ENCODE measurements at regions not wholly inside any gene's neighbourhood (a gene's known extent, or its start where the extent isn't known, plus 50 kb on each side); places are given as distances from the start of the nearest gene placed in this dataset.

DNA sequence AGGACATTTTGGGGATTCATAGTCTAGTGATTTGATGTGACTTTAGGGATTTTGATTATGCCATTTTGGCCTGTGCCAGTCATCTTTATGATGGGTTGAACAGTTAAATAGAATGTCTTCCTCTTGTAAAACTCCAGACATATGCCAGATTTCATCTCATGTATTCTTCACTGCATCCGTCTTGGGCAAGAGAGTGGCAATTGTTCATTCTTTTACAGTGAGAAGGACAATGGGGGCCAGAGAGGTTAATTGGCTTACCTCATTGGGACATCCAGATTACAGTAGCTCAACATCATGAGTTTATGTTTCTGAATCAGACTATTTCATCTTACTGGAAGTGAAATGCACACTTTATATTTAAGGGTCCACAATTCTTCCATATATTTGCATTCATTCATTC is 108.2 kb upstream of the SLC38A2 start:
- CTCF ChIA-PET = interaction anchor here (0.6 to 0.9 kb wide), 2 partner anchors 16 to 453 kb away, joined by 3 read pairs; no protein-coding TSS in a partner anchor
- Histone ChIP-seq H3K4me1 (ENCODE audit: control insufficient read depth, insufficient read depth, low read length) (peaks cover 9% of the 10 kb centered on the region), H3K18ac (ENCODE audit: low read depth, low read length) (no peak overlapping the region; the same call in 1 of the 2 replicates), H3K23ac (ENCODE audit: low read depth, low read length) (no peak overlapping the region), H2AK9ac (replicated peaks; ENCODE audit: low read depth, low read length, poor library complexity) (no peak overlapping the region), H3K27ac (ENCODE audit: insufficient read depth, low read length) (no peak overlapping the region), H3K36me3 (ENCODE audit: control insufficient read depth, insufficient read depth, low read length) (no peaks in the 10 kb centered on the region), H3K79me1 (ENCODE audit: low read depth in 1 of 2, low read length in 2 of 2) (peaks cover 9 to 25% of the 10 kb centered on the region in 2 experiments), H3K4me2 (ENCODE audit: low read depth, low read length) (no peak overlapping the region), H2BK15ac (ENCODE audit: low read depth, low read length) (peak overlapping the region; percentile 57; the same call in 1 of the 3 replicates), H3K4me3 (ENCODE audit: insufficient read depth, low read depth, low read length) (no peak overlapping the region), H4K8ac (ENCODE audit: low read depth in 2 of 2, low read length in 2 of 2) (no peak overlapping the region; a peak in 1 of 4 replicates), H3K9me1 (ENCODE audit: insufficient read depth, low read length) (peaks cover under 1% of the 10 kb centered on the region; the same call in 1 of the 2 replicates), H3K9ac (ENCODE audit: low read depth, low read length) (no peak overlapping the region), H3K27me3 (ENCODE audit: control insufficient read depth, insufficient read depth, low read length) (no peaks in the 10 kb centered on the region), H4K20me1 (ENCODE audit: insufficient read depth, low read length) (no peaks in the 10 kb centered on the region), H2BK120ac (ENCODE audit: low read depth, low read length) (no peak overlapping the region), H2AFZ (replicated peaks; ENCODE audit: low read length, poor library complexity) (no peak overlapping the region), H4K91ac (ENCODE audit: insufficient read depth, low read depth, low read length) (no peak overlapping the region), H2BK20ac (ENCODE audit: low read depth, low read length) (no peak overlapping the region), H3K9me3 (ENCODE audit: control insufficient read depth, insufficient read depth, low read length) (no peaks in the 10 kb centered on the region), H3K4ac (ENCODE audit: low read depth, low read length) (no peak overlapping the region), H3K14ac (replicated peaks; ENCODE audit: low read depth, low read length) (no peak overlapping the region; the same call in 1 of the 2 replicates), H2BK5ac (ENCODE audit: low read depth, low read length, poor library complexity, severe bottlenecking) (no peak overlapping the region), H2AK5ac (ENCODE audit: low read depth, low read length) (no peak overlapping the region), H4K5ac (ENCODE audit: low read depth, low read length) (no peak overlapping the region), H3K56ac (ENCODE audit: extremely low read depth, insufficient read depth, low read length) (no peak overlapping the region)
- POLR2A ChIA-PET (ENCODE audit: unreplicated experiment) = no interaction called here
- ATAC-seq (ENCODE audit: low read depth) = no peak
- in situ Hi-C loops (cut with MboI; ENCODE audit: low sequenced_read_pairs) = no loop called here
- dilution Hi-C loops (cut with HindIII; ENCODE audit: low sequenced_read_pairs, unreplicated experiment) = no loop called here
- no TSS peak for BruUV-seq (replicated peaks)
- DNase-seq = no peak
- intact Hi-C loops (cut with micrococcal nuclease) = no loop called here
- no CpG with 5 or more reads among the region's 1 CpG for WGBS, 2 experiments (ENCODE audit: extremely low coverage in 2 of 2, insufficient read length in 1 of 2)
- TF ChIP-seq CEBPB (IDR thresholded peaks at IDR 0.05; ENCODE audit: low read depth, low read length) = no peak
- TF ChIP-seq MAFK (IDR thresholded peaks at IDR 0.05; ENCODE audit: low read depth, low read length) = no peak
- no peak for TF ChIP-seq CHD1 (IDR thresholded peaks at IDR 0.05; ENCODE audit: low read depth, low read length)
- TF ChIP-seq RFX5 (IDR thresholded peaks at IDR 0.05; ENCODE audit: low read depth, low read length) = no peak
- TF ChIP-seq NFE2L2 (IDR thresholded peaks at IDR 0.05; ENCODE audit: low read depth, low read length) = no peak
- no peak for TF ChIP-seq BHLHE40 (IDR thresholded peaks at IDR 0.05; ENCODE audit: low read depth, low read length)
- TF ChIP-seq POLR2A (IDR thresholded peaks at IDR 0.05; ENCODE audit: low read depth, low read length) = no peak
- TF ChIP-seq, protein P1, sequence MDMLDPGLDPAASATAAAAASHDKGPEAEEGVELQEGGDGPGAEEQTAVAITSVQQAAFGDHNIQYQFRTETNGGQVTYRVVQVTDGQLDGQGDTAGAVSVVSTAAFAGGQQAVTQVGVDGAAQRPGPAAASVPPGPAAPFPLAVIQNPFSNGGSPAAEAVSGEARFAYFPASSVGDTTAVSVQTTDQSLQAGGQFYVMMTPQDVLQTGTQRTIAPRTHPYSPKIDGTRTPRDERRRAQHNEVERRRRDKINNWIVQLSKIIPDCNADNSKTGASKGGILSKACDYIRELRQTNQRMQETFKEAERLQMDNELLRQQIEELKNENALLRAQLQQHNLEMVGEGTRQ (IDR thresholded peaks at IDR 0.05; ENCODE audit: low read depth, low read length) = no peak
- no peak for TF ChIP-seq MAZ (IDR thresholded peaks at IDR 0.05; ENCODE audit: borderline replicate concordance, low read depth, low read length)
- TF ChIP-seq, protein P2, sequence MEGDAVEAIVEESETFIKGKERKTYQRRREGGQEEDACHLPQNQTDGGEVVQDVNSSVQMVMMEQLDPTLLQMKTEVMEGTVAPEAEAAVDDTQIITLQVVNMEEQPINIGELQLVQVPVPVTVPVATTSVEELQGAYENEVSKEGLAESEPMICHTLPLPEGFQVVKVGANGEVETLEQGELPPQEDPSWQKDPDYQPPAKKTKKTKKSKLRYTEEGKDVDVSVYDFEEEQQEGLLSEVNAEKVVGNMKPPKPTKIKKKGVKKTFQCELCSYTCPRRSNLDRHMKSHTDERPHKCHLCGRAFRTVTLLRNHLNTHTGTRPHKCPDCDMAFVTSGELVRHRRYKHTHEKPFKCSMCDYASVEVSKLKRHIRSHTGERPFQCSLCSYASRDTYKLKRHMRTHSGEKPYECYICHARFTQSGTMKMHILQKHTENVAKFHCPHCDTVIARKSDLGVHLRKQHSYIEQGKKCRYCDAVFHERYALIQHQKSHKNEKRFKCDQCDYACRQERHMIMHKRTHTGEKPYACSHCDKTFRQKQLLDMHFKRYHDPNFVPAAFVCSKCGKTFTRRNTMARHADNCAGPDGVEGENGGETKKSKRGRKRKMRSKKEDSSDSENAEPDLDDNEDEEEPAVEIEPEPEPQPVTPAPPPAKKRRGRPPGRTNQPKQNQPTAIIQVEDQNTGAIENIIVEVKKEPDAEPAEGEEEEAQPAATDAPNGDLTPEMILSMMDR (conservative IDR thresholded peaks at IDR 0.05; ENCODE audit: low read depth, low read length) = no peak
- no peak for TF ChIP-seq MXI1 (IDR thresholded peaks at IDR 0.05; ENCODE audit: borderline replicate concordance, low read depth, low read length)
- TF ChIP-seq FOS (IDR thresholded peaks at IDR 0.05; ENCODE audit: low read depth, low read length) = no peak
- TF ChIP-seq SMC3 (IDR thresholded peaks at IDR 0.05; ENCODE audit: low read depth, low read length) = no peak
- TF ChIP-seq, protein P3, sequence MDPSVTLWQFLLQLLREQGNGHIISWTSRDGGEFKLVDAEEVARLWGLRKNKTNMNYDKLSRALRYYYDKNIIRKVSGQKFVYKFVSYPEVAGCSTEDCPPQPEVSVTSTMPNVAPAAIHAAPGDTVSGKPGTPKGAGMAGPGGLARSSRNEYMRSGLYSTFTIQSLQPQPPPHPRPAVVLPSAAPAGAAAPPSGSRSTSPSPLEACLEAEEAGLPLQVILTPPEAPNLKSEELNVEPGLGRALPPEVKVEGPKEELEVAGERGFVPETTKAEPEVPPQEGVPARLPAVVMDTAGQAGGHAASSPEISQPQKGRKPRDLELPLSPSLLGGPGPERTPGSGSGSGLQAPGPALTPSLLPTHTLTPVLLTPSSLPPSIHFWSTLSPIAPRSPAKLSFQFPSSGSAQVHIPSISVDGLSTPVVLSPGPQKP (IDR thresholded peaks at IDR 0.05; ENCODE audit: borderline replicate concordance, low read depth, low read length) = no peak
- TF ChIP-seq RCOR1 (IDR thresholded peaks at IDR 0.05; ENCODE audit: insufficient replicate concordance, low read length) = no peak
- no peak for TF ChIP-seq RAD21 (IDR thresholded peaks at IDR 0.05; ENCODE audit: low read length)

Data from IMR-90 (cell line).